DOHH2 (cell line): ENCODE measurements at regions not wholly inside any gene's neighbourhood (a gene's known extent, or its start where the extent isn't known, plus 50 kb on each side); places are given as distances from the start of the nearest gene placed in this dataset.

Source experiments
- CTCF ChIP-seq: fragments of 200-600 bp; sonication (generic); IDR thresholded peaks from one replicate; pipeline ENCODE4 v1.5.1; 2014; ENCODE audit warnings: antibody characterized with exemption, mild to moderate bottlenecking, low read depth, low read length; ENCODE audit not compliant: poor library complexity, severe bottlenecking
- EZH2phosphoT487 ChIP-seq: fragments of 200-600 bp; sonication (generic); IDR thresholded peaks from 2 replicates; pipeline ENCODE4 v1.6.1; 2017; ENCODE audit warnings: borderline replicate concordance, mild to moderate bottlenecking, antibody characterized with exemption, low read length, moderate library complexity, mixed read lengths

GRCh38 chr17:34826332-34826731, 134.9 kb downstream of the CCT6B start:
- no peak for TF ChIP-seq CTCF
- no peak for TF ChIP-seq EZH2phosphoT487
